CMK (cell line): ENCODE measurements at regions not wholly inside any gene's neighbourhood (a gene's known extent, or its start where the extent isn't known, plus 50 kb on each side); places are given as distances from the start of the nearest gene placed in this dataset.

Experiments used
- DNase-seq: peaks from one replicate; pipeline ENCODE4 v3.0.0-alpha.2; 2010; ENCODE audit warnings: low read depth

DNA sequence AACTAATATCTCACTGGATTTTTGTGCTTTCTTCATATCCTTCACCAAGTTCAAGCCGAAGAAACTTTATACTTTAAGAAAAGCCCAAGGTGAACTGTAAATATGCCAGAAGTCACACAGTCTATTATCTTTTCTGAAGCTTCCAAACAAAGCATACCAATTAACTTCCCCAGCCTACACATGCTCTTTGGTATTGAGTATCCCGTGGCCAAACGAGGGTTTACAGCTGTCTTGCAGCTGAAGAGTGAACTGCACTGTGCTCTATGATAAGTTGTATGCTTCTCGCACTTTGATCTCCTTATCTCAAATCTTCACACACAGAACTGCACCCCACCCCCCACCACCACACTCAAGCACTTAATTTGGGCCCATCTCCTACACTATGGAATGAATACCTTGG lies 215.6 kb upstream of the VEPH1 start:
- DNase-seq: no peak

DNA sequence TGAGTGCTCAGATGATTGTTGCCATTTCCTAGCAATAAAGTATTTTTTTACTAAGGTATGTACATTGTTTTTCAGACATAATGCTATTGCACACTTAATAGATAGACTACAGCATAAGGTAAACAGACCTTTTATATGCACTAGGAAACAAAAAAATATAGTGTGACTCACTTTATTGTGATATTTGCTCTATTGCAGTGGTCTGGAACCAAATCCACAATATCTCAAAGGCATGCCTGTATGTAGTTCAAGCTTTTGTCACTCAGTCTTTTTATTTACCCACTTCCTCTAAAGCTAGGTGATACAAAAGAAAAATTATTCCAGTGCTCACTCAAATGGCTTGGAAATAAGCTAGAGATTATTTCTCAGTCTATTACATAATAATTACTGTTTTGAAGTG lies 209.9 kb upstream of the VEPH1 start:
- no peak for DNase-seq

DNA sequence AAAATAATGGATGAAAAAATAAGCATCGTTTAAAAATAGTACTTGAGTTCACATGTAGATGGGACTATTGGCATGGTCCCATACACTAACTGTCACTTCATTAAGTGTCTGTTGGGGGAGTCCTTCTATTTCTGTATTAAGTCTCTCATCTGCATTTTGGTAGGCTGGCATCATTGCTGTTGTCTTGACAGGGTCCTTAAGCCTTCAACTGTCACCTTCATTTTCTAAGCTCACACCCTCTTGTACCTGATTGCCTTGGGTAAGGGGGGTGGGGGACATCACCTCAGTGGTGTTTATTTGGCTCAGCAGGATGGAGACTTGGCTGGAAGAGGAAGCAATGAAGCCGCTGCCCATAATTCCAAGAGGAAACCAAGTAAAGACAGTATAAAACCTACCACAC lies 202.0 kb upstream of the VEPH1 start:
- DNase-seq: no peak

DNA sequence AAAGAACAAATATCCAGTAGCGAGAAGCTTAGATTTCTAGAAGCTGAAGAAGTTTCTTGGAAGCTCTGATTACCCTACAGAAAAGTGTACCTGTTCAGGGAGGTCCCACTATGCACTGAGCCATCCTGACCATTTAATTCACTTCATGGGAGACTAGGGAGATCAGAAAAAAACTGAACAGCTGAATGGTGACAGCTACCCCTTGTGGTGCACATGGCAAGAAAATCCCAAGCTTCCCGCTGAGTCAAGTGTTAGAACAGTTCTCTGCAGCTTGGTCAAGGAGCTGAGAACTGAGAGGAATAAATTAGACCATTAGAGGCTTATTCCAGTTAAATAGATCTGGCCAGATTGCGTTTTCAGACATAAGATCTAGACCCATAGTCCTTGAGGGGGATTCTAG lies 197.2 kb upstream of the VEPH1 start:
- no peak for DNase-seq

DNA sequence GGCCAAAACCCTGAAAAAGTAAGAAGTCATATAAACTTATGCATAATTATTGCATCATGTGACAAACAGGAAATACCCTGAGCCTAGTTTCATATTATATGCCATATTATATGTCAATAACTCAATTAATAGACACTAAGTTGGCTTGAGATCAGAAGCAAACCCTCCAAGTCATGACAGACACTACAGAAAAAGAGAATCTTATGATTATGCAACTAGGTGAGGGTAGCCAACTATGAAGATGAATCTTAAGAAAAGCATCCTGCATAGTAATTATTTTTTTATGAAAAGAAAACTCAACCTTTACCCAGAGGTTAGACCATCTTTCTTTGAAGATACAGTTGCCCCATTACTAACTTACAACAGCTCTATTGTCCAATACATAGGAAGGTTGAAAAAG lies 192.4 kb upstream of the VEPH1 start:
- no peak for DNase-seq

DNA sequence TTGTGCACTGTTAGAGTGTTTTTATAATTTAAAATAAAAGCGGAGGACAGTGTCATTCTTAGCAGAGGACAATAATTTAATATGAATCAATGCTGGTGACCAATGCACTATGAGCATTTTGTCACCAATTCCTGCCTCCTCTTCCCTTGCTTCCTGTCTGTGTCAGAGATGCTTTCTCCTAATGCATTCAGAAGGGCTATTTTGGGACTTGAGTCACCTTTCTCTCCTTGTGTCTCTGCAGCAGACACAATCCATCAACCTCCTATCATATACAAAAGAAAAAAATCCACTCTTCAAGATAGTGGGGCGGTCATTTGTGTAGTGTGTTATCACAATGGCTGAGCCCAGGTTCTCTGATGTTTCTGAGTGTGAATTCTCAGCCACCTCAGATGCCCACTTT lies 191.9 kb upstream of the VEPH1 start:
- no peak for DNase-seq

DNA sequence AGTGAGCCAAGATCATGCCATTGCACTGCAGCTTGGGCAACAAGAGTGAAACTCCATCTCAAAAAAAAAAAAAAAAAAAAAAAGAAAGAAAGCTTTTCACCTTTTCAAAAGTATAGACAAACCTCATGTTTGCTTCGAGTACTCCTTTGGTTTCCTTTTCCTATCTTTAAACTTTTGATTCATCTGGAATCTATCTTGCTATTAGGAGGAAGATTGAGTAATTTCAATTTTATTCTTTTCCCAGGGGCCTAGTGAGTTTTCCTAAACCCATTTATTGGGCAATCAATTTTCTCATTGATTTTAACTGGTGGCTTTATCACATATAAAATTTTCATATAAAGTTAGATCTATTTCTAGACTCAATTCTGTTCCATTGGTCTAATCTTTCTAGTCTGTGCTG lies 190.5 kb upstream of the VEPH1 start:
- DNase-seq: no peak

DNA sequence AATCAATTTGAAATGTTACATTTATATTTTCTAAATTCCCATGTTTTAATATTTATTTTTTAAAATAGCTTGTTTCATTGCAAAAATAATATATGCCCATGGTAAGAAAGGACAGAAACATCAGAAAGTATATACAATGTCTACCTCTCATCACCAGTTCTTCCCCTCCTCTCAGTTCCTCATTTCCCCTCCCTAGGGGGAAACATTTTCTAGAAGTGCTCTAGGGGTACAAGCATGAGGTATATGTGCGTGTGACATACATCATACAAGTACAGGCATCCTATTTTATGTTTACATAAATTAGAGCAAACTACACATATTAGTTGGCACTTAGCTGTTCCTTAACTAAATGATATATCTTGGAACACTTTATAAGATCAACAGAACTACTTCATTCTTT lies 189.3 kb upstream of the VEPH1 start:
- no peak for DNase-seq

DNA sequence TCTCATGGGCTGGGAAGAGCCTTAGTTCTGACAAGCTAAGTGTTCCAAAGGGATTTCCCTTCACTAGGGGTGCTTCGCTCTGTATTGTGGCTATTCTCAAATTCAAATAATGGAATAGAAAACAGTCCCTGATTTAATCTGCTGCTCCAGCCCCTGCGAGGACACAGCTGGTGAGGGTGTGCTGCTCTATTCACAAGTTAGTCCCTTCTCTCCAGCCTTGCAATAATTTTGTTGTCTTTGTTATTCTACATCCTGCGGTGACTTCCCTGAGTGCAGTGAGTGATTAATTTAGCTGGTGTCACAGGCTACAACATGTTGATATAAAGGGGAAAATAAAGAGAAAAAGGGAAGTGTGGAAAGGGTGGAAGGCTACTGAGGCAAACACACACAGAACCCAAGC lies 180.5 kb upstream of the VEPH1 start:
- no peak for DNase-seq

DNA sequence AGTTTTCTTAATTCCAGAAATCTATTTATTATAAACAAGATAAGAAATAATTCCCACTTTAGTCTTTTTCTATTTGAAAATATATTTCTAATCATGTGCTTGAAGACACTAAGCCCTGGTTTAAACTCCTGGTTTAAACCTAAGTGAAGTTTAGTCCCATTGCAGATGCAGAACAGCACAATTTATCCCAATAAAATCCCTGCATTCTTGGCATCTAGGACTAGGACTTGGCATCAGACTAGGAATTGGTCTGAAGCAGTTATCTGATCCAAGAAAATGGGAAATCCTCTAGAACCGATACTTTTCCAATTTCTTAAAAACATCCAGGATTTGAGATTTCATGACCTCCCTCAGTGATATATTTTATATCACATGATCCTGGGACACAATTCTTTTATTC lies 168.8 kb upstream of the VEPH1 start:
- no peak for DNase-seq

DNA sequence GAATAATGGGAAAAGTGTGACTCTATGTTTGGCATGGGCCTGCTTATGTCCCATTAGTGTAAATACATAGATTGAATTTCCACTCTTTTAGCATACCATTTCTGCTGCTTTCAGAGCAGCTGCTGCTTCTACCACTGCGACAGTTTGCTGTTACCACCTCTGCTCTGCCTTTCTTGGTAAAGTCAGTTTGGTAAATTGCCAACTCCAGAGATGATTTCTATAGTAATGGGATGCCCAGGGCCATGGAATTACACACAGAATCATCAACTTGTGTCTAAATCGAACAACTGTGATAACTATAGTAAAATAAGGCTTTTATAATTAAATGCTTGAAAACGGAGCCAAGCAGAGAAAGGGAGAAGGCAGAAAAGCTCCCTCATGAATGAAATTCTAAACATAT lies 168.4 kb upstream of the VEPH1 start:
- no peak for DNase-seq

DNA sequence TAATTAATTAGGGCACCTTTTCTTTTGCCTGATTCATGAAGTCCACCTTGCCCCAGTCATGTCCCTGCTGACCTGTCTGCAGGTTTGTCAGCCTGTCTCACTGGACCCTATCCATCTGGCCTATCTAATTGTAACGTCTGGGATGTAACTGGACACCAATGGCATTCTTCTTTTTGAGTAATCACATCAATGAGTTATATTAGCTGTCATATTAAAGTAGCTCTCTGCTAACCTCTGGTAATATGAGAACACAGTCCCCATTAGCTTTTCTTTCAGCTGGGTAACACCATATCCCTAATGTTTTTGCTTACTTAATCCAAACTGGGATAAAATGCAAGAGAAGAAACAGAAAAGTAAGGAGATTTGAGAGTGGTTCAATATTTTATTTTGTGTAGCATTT lies 166.2 kb upstream of the VEPH1 start:
- no peak for DNase-seq

DNA sequence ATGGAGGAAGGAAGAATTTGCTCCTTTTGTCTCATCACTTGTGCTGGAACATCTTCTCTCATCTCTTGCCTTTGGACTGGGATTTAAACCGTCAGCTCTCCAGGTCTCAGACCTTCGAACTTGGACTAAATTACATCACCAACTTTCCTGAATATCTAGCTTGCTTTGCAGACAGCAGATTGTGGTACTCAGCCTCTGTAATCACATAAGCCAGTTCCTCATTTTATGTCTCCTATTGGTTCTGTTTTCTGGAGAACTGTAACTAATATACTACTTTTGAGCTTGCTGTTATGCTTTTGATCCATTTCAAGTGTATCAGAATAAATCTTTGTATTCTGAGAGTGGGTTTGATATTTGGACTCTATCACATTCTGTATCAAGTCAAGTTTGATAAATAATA lies 164.3 kb upstream of the VEPH1 start:
- no peak for DNase-seq

DNA sequence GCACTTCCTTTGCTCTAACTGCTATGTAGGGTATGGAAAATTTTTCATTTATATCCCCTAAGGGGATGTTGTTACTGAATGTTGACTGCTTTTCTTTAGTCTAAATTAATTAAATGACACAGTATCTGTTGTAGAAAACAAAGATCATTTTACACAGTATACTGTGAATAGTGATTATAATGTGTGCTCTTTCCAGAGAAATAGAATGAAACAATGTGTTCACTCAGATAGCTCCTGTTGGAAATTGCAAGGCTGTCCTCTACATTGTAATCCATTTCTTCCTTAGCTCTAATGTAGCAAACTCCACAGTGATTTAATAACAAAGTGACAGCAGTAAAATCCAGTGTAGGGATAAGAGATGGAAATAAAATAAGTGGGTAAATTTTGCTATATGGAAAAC lies 159.0 kb upstream of the VEPH1 start:
- DNase-seq: no peak

DNA sequence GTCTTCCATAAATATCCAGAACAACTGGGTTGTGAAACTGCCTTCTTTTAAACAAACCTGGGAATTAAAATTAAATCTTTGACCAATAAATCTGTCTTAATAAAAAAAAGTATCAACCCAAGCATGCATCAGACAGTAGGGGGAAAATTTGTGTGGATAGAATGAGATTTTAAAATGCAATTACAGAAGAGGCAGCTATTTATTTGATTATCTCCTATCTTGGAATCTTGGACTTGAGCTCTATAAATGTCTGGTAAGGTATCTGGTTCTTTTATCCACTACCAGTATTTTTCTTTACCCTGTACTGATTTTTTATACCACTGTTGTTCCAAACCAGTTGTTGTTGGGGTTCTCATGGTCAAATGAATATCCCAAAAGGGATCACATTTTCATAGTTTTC lies 157.6 kb upstream of the VEPH1 start:
- DNase-seq: no peak

DNA sequence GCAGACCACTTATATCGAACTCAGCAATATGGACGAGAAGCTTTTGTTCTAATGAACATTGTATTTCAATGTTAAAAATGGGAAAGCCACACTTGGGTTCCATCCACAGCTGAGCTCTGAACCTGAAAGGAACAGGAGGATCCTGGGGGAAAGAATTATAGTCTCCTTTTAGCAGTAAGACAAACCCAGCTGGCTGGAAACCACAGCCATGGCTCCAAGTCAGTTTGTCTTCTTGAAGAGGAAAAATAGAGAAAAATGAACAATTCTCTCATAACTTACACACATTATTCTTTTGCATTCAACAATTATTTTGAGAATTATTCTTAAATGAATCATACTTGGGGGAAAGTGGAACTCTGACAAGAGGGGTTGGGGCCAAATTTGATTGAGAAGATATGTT lies 149.2 kb upstream of the VEPH1 start:
- no peak for DNase-seq

DNA sequence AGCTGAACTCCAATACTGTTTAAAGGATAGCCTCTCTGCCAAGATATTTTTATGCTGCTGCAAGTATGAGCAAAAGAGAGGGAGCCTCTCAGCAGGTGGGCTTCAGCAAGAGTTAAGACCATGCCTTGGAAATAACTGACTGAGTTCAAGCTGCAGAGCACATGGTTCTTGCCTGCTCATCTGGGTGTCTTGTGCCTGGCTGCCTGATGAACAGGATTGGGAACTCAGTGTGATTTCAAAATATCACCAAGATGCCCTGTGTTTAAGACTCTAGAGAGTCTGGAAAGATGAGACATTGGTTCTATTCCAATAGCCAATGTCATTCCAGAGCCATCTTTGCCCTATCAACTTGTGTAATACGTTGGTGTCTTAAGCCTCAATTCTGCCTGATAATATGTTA lies 147.5 kb upstream of the VEPH1 start:
- DNase-seq: no peak

DNA sequence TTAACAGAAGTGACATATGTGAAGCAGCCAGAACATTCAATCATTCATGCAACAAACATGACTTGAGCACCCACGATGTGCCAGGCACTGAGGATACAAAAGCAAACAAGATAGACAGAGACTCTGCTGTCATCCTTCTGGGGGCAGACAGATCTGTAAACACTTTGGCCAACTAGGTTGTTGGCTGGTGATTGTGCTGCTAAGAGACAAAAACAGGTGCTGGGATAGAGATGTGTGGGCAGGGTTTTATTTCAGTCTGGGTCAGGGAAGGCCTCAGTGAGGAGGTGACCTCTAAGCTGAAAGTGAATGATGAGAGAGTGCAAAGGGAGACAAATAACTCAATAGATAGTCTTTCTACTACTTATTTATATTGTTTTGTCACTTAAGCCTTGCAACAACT lies 147.0 kb upstream of the VEPH1 start:
- DNase-seq: no peak

DNA sequence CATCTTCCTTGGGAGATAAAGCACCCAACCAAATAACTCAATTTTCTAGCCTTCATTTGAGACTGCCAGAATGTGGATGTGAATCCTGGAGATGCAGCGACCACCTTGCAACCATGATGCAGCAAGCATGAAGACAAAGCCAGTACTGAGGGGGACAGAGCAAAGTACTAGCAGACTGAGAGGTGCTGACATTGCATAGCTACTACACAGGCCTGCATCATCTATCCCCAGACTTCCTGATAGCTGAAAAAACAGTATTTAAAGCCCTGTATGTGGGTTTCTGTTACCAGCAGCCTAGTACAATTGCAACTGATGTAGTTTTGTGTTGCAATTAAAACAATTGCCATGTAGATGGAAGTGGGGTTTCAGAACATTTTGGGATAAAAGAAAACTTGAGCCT lies 146.3 kb upstream of the VEPH1 start:
- no peak for DNase-seq

DNA sequence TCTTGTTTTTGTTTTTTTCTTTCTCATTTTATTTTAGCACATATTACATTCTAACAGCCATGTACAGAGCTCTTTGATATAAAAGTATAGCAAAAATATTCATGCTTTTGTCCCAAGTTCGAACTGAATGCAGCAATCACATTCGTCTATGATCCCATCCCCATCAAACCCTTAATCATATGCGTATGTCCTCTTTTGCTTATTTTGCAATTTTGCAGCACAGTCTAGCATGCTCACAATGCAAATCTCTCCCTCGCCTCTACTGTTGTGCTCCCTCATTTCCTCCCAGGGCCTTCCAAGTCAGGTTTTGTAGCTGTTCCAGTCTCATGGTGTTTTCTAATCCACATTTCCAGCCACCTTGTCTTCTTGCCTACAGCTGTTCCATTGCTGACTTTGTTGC lies 144.6 kb upstream of the VEPH1 start:
- no peak for DNase-seq

DNA sequence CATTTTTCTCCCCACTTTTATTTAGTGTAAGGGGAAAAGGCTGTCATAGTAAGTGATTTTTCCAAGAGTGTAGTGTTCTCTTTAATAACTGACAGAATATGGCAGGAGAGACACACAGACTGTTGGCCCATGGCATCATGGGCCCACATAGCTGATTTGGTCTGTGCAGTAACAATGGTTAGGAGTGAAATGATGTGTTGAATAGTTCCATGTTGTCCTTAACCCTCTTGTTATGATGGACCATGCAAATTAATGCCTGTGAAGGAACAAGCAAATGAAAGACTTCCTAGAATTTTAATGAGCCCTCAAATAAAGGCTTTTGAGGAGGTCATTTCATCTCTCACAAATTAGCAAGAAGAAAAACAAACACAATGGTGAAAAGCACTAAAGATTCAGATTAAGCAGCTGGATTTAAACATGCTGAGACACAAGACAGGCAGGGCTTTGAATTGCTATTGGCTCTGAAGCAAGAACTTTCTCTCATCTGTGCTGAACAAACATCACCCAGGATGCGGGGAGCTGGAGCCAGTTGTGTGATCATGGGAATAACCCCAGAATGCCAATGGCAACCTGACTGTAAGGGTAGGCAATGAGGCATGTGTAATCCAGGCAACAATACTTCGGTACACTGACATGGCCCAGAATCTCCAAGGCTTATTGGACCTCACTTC lies 136.7 kb upstream of the VEPH1 start:
- DNase-seq: no peak

DNA sequence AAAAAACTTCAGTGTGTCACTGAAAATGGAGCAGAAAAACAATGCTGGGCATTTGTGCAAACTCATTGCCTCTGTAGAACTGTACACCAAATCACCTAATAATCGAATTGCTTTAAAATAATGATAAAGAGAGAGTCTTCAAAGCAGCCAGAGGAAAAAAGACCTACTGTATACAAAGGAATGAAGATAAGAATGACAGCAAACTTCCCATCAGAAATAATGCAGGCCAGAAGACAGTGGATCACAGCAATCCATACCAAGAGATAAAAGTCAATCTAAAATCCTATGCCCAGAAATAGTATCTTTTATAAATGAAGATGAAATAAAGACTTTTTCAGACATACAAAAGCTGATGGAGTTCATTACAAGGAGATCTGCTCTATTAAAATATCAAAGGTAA lies 134.7 kb upstream of the VEPH1 start:
- no peak for DNase-seq

DNA sequence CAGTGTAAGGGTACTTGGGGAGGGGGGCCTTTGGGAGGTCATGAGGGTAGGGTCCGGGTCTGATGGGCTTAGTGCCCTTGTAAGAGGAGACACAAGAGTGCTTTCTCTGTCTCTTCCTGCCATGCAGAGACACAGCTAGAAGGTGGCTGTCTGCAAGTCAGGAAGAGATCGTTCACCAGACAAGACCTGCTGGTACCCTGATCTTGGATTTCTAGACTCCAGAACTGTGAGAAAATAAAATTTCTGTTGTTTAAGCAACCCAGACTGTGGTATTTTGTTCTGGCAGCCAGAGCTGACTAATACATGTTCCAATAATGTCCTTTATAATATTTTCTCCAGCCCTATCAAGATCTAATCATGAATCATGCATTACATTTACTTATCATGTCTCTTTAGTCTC lies 130.0 kb upstream of the VEPH1 start:
- no peak for DNase-seq

DNA sequence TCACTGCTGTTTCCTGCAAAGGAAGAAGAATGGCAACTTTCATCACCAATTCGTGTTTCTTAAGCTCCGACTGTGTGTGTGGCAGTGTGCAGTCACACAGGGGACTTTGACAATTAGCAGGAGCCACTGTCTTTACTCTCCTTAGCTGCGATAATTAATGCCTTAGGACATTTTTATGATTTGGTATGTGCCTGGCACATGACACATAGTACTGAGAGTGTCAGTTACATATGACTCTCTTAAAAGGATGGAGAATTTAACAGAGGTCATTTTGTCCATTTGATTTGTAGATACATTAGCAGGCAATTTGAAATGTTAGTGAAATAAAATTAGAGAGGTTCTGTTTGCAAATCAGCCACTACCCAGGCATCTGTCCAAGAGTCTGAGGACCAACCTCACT lies 128.9 kb upstream of the VEPH1 start:
- no peak for DNase-seq

DNA sequence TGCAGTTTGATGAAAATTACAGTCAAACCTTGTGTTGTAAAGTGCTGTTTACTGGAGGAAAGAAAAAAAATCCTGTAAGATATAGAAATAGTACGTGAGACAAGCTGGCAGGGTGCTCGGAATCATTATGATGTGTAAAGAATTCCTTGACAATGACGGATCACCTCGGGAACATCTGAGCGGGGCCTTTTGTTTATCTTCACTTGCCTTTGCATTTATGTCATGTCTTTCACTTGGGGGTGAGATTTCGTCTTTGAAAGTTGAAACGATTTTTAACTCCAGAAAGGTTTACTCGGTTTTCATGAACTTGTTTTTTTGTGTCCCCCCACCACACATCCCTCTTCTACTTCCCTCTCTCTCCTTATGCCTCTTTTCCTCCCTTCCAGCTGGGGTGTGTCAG lies 128.3 kb upstream of the VEPH1 start:
- DNase-seq: no peak
